ENCODE measurements at regions not wholly inside any gene's neighbourhood (a gene's known extent, or its start where the extent isn't known, plus 50 kb on each side); places are given as distances from the start of the nearest gene placed in this dataset.

GRCh38 chr14:85897808-85898207 lies 367.9 kb downstream of the FLRT2 start:
- DNase-seq: no peak
- H3K4me3 ChIP-seq (ENCODE audit: low read depth, low read length): no peak overlapping the region
- no peaks in the 10 kb centered on the region for H3K36me3 ChIP-seq (replicated peaks)
- in situ Hi-C loops (cut with HindIII; ENCODE audit: low pct_ligation_motif_present, low sequenced_read_pairs): no loop called here
- no peak for TF ChIP-seq CTCF (IDR thresholded peaks at IDR 0.05; ENCODE audit: low read depth, low read length, missing control alignments)
- no peak overlapping the region for H3K27ac ChIP-seq
- no peaks in the 10 kb centered on the region for H3K27me3 ChIP-seq (replicated peaks)

- H3K4me3 ChIP-seq (ENCODE audit: low read depth, low read length): no peak overlapping the region
- no peak for TF ChIP-seq CTCF (IDR thresholded peaks at IDR 0.05; ENCODE audit: low read depth, low read length, missing control alignments)
- H3K36me3 ChIP-seq (replicated peaks): no peaks in the 10 kb centered on the region
- in situ Hi-C loops (cut with HindIII; ENCODE audit: low pct_ligation_motif_present, low sequenced_read_pairs): no loop called here
- H3K27ac ChIP-seq: no peak overlapping the region
- DNase-seq: no peak
- H3K27me3 ChIP-seq (replicated peaks): no peaks in the 10 kb centered on the region
Measured at GRCh38 chr14:85895603-85896002, 365.7 kb downstream of the FLRT2 start.

- H3K27ac ChIP-seq: no peak overlapping the region
- H3K4me3 ChIP-seq (ENCODE audit: low read depth, low read length): no peak overlapping the region
- DNase-seq: no peak
- in situ Hi-C loops (cut with HindIII; ENCODE audit: low pct_ligation_motif_present, low sequenced_read_pairs): no loop called here
- H3K27me3 ChIP-seq (replicated peaks): no peaks in the 10 kb centered on the region
- H3K36me3 ChIP-seq (replicated peaks): no peaks in the 10 kb centered on the region
- no peak for TF ChIP-seq CTCF (IDR thresholded peaks at IDR 0.05; ENCODE audit: low read depth, low read length, missing control alignments)
Measured at GRCh38 chr14:85892251-85892650, 362.3 kb downstream of the FLRT2 start.

- H3K4me3 ChIP-seq (ENCODE audit: low read depth, low read length): no peak overlapping the region
- TF ChIP-seq CTCF (IDR thresholded peaks at IDR 0.05; ENCODE audit: low read depth, low read length, missing control alignments): no peak
- H3K36me3 ChIP-seq (replicated peaks): no peaks in the 10 kb centered on the region
- no peaks in the 10 kb centered on the region for H3K27me3 ChIP-seq (replicated peaks)
- DNase-seq: no peak
- in situ Hi-C loops (cut with HindIII; ENCODE audit: low pct_ligation_motif_present, low sequenced_read_pairs): no loop called here
- no peak overlapping the region for H3K27ac ChIP-seq
Measured at GRCh38 chr14:85883966-85884365, 354.0 kb downstream of the FLRT2 start.

GRCh38 chr14:85883101-85883500 lies 353.2 kb downstream of the FLRT2 start:
- in situ Hi-C loops (cut with HindIII; ENCODE audit: low pct_ligation_motif_present, low sequenced_read_pairs): no loop called here
- Histone ChIP-seq H3K27me3 (replicated peaks) (no peaks in the 10 kb centered on the region), H3K4me3 (ENCODE audit: low read depth, low read length) (no peak overlapping the region), H3K36me3 (replicated peaks) (no peaks in the 10 kb centered on the region), H3K27ac (no peak overlapping the region)
- TF ChIP-seq CTCF (IDR thresholded peaks at IDR 0.05; ENCODE audit: low read depth, low read length, missing control alignments): no peak
- no peak for DNase-seq

GRCh38 chr14:85881935-85882334 lies 352.0 kb downstream of the FLRT2 start:
- H3K27me3 ChIP-seq (replicated peaks): no peaks in the 10 kb centered on the region
- in situ Hi-C loops (cut with HindIII; ENCODE audit: low pct_ligation_motif_present, low sequenced_read_pairs): no loop called here
- H3K36me3 ChIP-seq (replicated peaks): no peaks in the 10 kb centered on the region
- H3K27ac ChIP-seq: no peak overlapping the region
- no peak for DNase-seq
- TF ChIP-seq CTCF (IDR thresholded peaks at IDR 0.05; ENCODE audit: low read depth, low read length, missing control alignments): no peak
- no peak overlapping the region for H3K4me3 ChIP-seq (ENCODE audit: low read depth, low read length)
